GM12878 (cell line): ENCODE measurements at regions not wholly inside any gene's neighbourhood (a gene's known extent, or its start where the extent isn't known, plus 50 kb on each side); places are given as distances from the start of the nearest gene placed in this dataset.

ENCODE experiments used
- CTCF ChIP-seq, 3 experiments: IDR thresholded peaks in 2 of 3; conservative IDR thresholded peaks in 1 of 3; 2 replicates each; pipeline ENCODE4 v1.5.1; 2011; ENCODE audit warnings: low read depth in 3 of 3, low read length in 3 of 3, mild to moderate bottlenecking in 3 of 3, control low read depth in 2 of 3, moderate library complexity in 2 of 3, inconsistent platforms in 1 of 3, mixed read lengths in 1 of 3; ENCODE audit not compliant: control insufficient read depth in 2 of 3, insufficient read depth in 1 of 3; ENCODE audit errors: extremely low read depth in 1 of 3
- KDM1A ChIP-seq: fragments of 200-600 bp; sonication (generic); IDR thresholded peaks from 2 replicates; pipeline ENCODE4 v1.6.1; 2016; ENCODE audit warnings: borderline replicate concordance
- POLR2A ChIP-seq: IDR thresholded peaks from 2 replicates; pipeline ENCODE4 v1.6.1; 2011; ENCODE audit warnings: low read depth, mild to moderate bottlenecking, low read length
- SP1 ChIP-seq: IDR thresholded peaks from one replicate; pipeline ENCODE4 v1.6.1; 2011; ENCODE audit warnings: low read depth, low read length

DNA sequence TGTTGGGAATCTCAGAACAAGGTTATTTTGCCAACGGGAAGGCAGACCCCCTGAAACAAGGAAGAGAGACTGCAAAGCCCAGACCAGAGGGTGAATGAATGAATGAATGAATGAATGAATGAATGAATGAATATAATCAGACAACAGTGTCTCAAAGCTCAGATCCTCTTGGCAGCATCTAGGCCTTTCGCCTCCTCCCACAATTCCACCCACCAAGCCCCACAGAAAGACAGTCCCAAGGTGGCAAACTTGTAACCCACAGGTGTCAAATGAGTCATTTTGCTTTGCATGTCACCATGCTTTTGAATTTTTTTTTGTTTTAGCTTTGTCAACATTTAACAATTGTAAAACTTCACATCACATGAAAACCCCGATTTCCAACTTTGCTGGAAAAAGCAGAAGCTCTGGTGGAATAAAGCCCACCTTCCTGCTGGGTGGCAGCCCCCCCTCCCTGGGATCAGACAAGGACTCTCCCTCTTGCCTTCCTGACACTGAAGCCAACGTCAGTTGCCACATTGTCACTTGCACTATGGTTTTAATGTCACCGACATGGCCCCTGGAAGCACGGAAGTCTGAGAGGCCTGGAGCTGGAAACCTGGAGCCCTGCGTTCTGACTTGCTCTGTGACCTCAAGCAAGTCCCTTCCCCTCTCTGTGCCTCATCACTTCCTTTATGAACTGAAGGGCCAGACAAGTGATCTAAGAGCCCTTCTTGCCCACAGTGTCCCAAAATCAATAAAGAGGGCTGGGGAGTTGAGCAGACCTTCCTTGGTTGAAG, 134.6 kb upstream of the RUNX3 start:
- TF ChIP-seq KDM1A (no peak), POLR2A (no peak), CTCF (IDR thresholded peaks at IDR 0.05 in 2 of 3, conservative IDR thresholded peaks at IDR 0.05 in 1 of 3; ENCODE audit: control insufficient read depth in 2 of 3, extremely low read depth in 1 of 3, insufficient read depth in 1 of 3, low read depth in 3 of 3, low read length in 3 of 3) (no peak), SP1 (no peak)
